ENCODE measurements at regions not wholly inside any gene's neighbourhood (a gene's known extent, or its start where the extent isn't known, plus 50 kb on each side); places are given as distances from the start of the nearest gene placed in this dataset.

- Histone ChIP-seq H3K4me1 (ENCODE audit: insufficient read depth, low read length) (no peaks in the 10 kb centered on the region), H3K9me3 (ENCODE audit: control insufficient read depth, insufficient read depth, low read length) (no peaks in the 10 kb centered on the region), H3K36me3 (ENCODE audit: insufficient read depth, low read length) (no peaks in the 10 kb centered on the region), H3K9ac (ENCODE audit: low read depth, low read length) (no peak overlapping the region)
These were observed 885.8 kb downstream of the KCNA4 start for GRCh38 chr11:29131055-29131454.

DNA sequence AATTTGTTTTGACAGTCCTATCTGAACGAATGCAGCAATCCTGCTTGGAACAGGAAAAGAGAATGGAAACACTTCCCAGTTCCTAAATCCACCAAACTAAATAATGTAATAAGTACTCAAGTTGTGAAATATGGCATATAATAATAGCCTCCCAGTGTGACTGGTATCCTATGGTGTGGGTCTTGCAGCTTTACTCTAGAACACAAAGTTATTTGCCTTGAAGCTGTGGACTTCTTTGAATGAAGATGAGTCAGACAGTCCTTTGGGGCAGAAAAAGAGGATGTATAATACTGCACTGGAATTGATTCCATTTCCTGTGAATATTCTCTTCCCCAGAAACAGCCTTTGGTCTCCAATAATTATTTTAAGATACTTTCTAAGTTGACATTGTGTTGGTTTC, 887.0 kb downstream of the KCNA4 start:
- no peak overlapping the region for H3K9ac ChIP-seq (ENCODE audit: low read depth, low read length)
- no peaks in the 10 kb centered on the region for H3K36me3 ChIP-seq (ENCODE audit: insufficient read depth, low read length)
- no peaks in the 10 kb centered on the region for H3K4me1 ChIP-seq (ENCODE audit: insufficient read depth, low read length)
- H3K9me3 ChIP-seq (ENCODE audit: control insufficient read depth, insufficient read depth, low read length) = no peaks in the 10 kb centered on the region

DNA sequence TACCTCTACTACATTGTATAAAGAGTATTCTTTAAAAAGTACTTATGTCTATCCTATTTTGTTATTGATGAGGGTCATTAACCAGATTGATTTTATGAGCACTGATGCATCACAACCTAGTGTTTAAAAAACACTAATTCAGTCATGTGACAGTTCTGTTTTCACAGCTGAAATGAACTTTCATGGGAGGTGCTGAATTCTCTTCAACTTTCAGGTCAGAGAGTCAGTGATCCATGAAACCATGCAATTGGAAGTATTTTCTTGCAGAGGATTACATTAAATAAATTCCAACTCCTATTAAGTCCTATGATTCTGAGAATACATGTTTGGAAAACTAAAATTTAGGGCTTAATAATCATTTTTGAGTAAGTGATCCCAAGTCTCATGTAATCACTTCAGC, 889.4 kb downstream of the KCNA4 start:
- no peaks in the 10 kb centered on the region for H3K9me3 ChIP-seq (ENCODE audit: control insufficient read depth, insufficient read depth, low read length)
- no peaks in the 10 kb centered on the region for H3K36me3 ChIP-seq (ENCODE audit: insufficient read depth, low read length)
- H3K4me1 ChIP-seq (ENCODE audit: insufficient read depth, low read length) = no peaks in the 10 kb centered on the region
- H3K9ac ChIP-seq (ENCODE audit: low read depth, low read length) = no peak overlapping the region

GRCh38 chr11:29125606-29126005, 891.2 kb downstream of the KCNA4 start:
- no peaks in the 10 kb centered on the region for H3K9me3 ChIP-seq (ENCODE audit: control insufficient read depth, insufficient read depth, low read length)
- H3K4me1 ChIP-seq (ENCODE audit: insufficient read depth, low read length) = no peaks in the 10 kb centered on the region
- H3K36me3 ChIP-seq (ENCODE audit: insufficient read depth, low read length) = no peaks in the 10 kb centered on the region
- no peak overlapping the region for H3K9ac ChIP-seq (ENCODE audit: low read depth, low read length)

DNA sequence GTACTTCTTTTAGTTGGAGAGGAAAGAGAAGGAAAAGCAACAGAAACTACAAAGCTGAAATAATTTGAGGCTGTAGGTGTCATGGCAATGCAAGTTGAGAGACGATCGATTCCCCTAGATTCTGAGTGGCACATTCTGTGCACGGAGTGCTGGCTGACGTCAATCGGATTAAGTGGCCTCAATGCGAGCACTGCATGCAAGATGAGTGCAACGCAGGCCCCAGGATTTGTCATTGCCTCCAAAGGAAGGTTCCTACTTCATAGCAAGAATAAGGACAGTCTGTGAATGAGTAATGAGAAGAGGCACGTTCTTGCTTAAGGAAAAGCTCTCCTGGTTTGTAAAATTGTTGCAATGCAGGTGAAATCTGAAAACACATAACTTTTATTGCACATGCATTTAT, 892.4 kb downstream of the KCNA4 start:
- H3K9ac ChIP-seq (ENCODE audit: low read depth, low read length) = no peak overlapping the region
- H3K9me3 ChIP-seq (ENCODE audit: control insufficient read depth, insufficient read depth, low read length) = no peaks in the 10 kb centered on the region
- no peaks in the 10 kb centered on the region for H3K4me1 ChIP-seq (ENCODE audit: insufficient read depth, low read length)
- H3K36me3 ChIP-seq (ENCODE audit: insufficient read depth, low read length) = no peaks in the 10 kb centered on the region

GRCh38 chr11:29119707-29120618, 896.9 kb downstream of the KCNA4 start:
- H3K9ac ChIP-seq (ENCODE audit: low read depth, low read length) = no peak overlapping the region
- H3K9me3 ChIP-seq (ENCODE audit: control insufficient read depth, insufficient read depth, low read length) = no peaks in the 10 kb centered on the region
- H3K4me1 ChIP-seq (ENCODE audit: insufficient read depth, low read length) = no peaks in the 10 kb centered on the region
- H3K36me3 ChIP-seq (ENCODE audit: insufficient read depth, low read length) = no peaks in the 10 kb centered on the region

DNA sequence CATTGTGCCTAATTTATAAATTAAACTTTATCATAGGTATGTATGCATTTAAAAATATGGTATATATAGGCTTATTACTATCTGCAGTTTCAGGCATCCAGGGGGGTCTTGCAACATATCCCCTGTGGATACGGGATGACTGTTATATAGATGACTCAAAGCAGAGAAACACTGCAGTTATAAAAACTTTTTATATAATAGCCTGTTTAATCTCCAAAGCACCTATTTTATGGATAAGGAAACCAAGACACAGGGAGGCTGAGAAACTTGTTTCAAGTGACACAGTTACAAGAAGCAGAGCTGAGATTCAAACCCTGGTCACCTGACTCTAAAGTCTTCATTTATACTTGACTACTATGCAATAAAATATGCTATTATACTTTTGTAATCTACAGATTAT, 897.7 kb downstream of the KCNA4 start:
- Histone ChIP-seq H3K9me3 (ENCODE audit: control insufficient read depth, insufficient read depth, low read length) (no peaks in the 10 kb centered on the region), H3K4me1 (ENCODE audit: insufficient read depth, low read length) (no peaks in the 10 kb centered on the region), H3K36me3 (ENCODE audit: insufficient read depth, low read length) (no peaks in the 10 kb centered on the region), H3K9ac (ENCODE audit: low read depth, low read length) (no peak overlapping the region)

DNA sequence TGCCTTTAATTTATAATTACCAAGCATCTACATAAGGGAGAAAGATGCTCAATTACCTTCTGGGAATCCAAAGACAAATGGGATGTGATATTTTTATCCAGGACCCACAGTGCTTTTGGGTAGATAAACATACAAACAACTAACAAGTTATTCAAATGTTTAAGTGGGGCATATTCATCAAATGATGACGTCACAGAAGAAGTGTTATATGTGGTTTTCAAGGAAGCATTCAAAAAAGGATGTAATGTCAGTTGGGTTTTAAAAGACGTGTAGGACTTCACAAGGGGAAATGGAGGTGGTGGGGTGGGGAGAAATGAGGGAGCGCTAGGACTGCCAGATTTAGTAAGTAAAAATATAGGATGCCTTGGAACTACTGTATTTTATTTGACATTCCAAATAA, 915.9 kb downstream of the KCNA4 start:
- Histone ChIP-seq H3K9me3 (ENCODE audit: control insufficient read depth, insufficient read depth, low read length) (peaks cover 3% of the 10 kb centered on the region; the same call in 1 of the 2 replicates), H3K36me3 (ENCODE audit: insufficient read depth, low read length) (no peaks in the 10 kb centered on the region), H3K4me1 (ENCODE audit: insufficient read depth, low read length) (no peaks in the 10 kb centered on the region), H3K9ac (ENCODE audit: low read depth, low read length) (no peak overlapping the region)

DNA sequence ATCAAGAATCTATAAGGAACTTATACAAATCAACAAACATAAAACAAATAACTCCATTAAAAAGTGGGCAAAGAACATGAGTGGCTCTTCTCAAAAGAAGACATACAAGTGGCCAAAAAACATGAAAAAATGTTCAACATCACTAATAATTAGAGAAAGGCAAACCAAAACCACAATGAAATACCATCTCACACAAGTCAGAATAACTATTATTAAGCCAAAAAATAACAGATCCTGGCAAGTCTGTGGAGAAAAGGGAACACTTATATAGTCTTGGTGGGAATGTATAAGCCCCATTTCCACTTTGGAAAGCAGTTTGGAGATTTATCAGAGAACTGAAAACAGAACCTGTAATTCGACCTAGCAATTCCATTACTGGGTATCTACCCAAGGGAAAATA, 921.0 kb downstream of the KCNA4 start:
- no peaks in the 10 kb centered on the region for H3K9me3 ChIP-seq (ENCODE audit: control insufficient read depth, insufficient read depth, low read length)
- no peak overlapping the region for H3K9ac ChIP-seq (ENCODE audit: low read depth, low read length)
- H3K4me1 ChIP-seq (ENCODE audit: insufficient read depth, low read length) = no peaks in the 10 kb centered on the region
- no peaks in the 10 kb centered on the region for H3K36me3 ChIP-seq (ENCODE audit: insufficient read depth, low read length)

GRCh38 chr11:29093416-29094120, 923.3 kb downstream of the KCNA4 start:
- Histone ChIP-seq H3K36me3 (ENCODE audit: insufficient read depth, low read length) (no peaks in the 10 kb centered on the region), H3K4me1 (ENCODE audit: insufficient read depth, low read length) (no peaks in the 10 kb centered on the region), H3K9me3 (ENCODE audit: control insufficient read depth, insufficient read depth, low read length) (no peaks in the 10 kb centered on the region), H3K9ac (ENCODE audit: low read depth, low read length) (no peak overlapping the region)

GRCh38 chr11:29087200-29087812, 929.5 kb downstream of the KCNA4 start:
- H3K9me3 ChIP-seq (ENCODE audit: control insufficient read depth, insufficient read depth, low read length) = no peaks in the 10 kb centered on the region
- H3K9ac ChIP-seq (ENCODE audit: low read depth, low read length) = no peak overlapping the region
- no peaks in the 10 kb centered on the region for H3K36me3 ChIP-seq (ENCODE audit: insufficient read depth, low read length)
- H3K4me1 ChIP-seq (ENCODE audit: insufficient read depth, low read length) = no peaks in the 10 kb centered on the region

DNA sequence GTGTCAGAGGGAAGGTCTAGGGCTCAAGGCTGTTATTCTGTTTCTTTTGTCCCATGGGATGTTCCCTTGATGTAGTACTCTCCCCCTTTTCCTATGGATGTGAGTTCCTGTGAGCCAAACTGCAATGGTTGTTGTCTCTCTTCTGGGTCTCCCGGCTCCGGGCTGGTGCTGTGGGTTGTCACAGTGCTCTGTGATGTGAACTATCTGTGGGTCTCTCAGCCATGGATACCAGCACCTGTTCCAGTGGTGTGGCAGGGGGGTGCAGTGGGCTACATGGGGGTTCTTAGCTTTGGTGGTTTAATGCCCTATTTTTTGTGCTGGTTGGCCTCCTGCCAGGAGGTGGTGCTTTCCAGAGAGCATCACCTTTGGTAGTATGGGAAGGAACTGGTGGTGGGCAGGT, 941.1 kb downstream of the KCNA4 start:
- H3K36me3 ChIP-seq (ENCODE audit: insufficient read depth, low read length) = no peaks in the 10 kb centered on the region

GRCh38 chr11:29063630-29064361, 953.0 kb downstream of the KCNA4 start:
- Histone ChIP-seq H3K4me1 (ENCODE audit: insufficient read depth, low read length) (no peaks in the 10 kb centered on the region), H3K9me3 (ENCODE audit: control insufficient read depth, insufficient read depth, low read length) (no peaks in the 10 kb centered on the region), H3K9ac (ENCODE audit: low read depth, low read length) (no peak overlapping the region), H3K36me3 (ENCODE audit: insufficient read depth, low read length) (no peaks in the 10 kb centered on the region)

More for the DNA sequence above, 941.1 kb downstream of the KCNA4 start:
- Histone ChIP-seq H3K9ac (ENCODE audit: low read depth, low read length) (no peak overlapping the region), H3K9me3 (ENCODE audit: control insufficient read depth, insufficient read depth, low read length) (no peaks in the 10 kb centered on the region), H3K4me1 (ENCODE audit: insufficient read depth, low read length) (no peaks in the 10 kb centered on the region)

GRCh38 chr11:29061452-29061851, 953.3 kb downstream of the METTL15 start:
- Histone ChIP-seq H3K9ac (ENCODE audit: low read depth, low read length) (no peak overlapping the region), H3K9me3 (ENCODE audit: control insufficient read depth, insufficient read depth, low read length) (no peaks in the 10 kb centered on the region), H3K4me1 (ENCODE audit: insufficient read depth, low read length) (no peaks in the 10 kb centered on the region), H3K36me3 (ENCODE audit: insufficient read depth, low read length) (no peaks in the 10 kb centered on the region)
